ENCODE measurements at regions not wholly inside any gene's neighbourhood (a gene's known extent, or its start where the extent isn't known, plus 50 kb on each side); places are given as distances from the start of the nearest gene placed in this dataset.

- Histone ChIP-seq H3K27me3 (ENCODE audit: insufficient read depth, low read length) (no peaks in the 10 kb centered on the region), H3K4me3 (ENCODE audit: insufficient read depth, low read length) (no peak overlapping the region), H2AFZ (ENCODE audit: low read length) (no peak overlapping the region), H3K9me3 (ENCODE audit: low read depth, low read length) (no peaks in the 10 kb centered on the region), H3K79me2 (ENCODE audit: insufficient read depth, low read length) (no peaks in the 10 kb centered on the region), H3K27ac (ENCODE audit: low read depth, low read length) (no peak overlapping the region), H3K4me2 (ENCODE audit: insufficient read depth, low read length) (no peak overlapping the region), H4K20me1 (ENCODE audit: insufficient read depth, low read length) (no peaks in the 10 kb centered on the region), H3K4me1 (ENCODE audit: insufficient read depth, low read length) (no peaks in the 10 kb centered on the region), H3K36me3 (ENCODE audit: insufficient read depth, low read length) (no peaks in the 10 kb centered on the region)
- TF ChIP-seq, protein P1, sequence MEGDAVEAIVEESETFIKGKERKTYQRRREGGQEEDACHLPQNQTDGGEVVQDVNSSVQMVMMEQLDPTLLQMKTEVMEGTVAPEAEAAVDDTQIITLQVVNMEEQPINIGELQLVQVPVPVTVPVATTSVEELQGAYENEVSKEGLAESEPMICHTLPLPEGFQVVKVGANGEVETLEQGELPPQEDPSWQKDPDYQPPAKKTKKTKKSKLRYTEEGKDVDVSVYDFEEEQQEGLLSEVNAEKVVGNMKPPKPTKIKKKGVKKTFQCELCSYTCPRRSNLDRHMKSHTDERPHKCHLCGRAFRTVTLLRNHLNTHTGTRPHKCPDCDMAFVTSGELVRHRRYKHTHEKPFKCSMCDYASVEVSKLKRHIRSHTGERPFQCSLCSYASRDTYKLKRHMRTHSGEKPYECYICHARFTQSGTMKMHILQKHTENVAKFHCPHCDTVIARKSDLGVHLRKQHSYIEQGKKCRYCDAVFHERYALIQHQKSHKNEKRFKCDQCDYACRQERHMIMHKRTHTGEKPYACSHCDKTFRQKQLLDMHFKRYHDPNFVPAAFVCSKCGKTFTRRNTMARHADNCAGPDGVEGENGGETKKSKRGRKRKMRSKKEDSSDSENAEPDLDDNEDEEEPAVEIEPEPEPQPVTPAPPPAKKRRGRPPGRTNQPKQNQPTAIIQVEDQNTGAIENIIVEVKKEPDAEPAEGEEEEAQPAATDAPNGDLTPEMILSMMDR (IDR thresholded peaks at IDR 0.05; ENCODE audit: extremely low read depth, low read depth, low read length): no peak
- no peak for DNase-seq (ENCODE audit: insufficient read length, low spot score, missing footprints)
Measured at GRCh38 chr15:38921471-38921870, 356.9 kb upstream of the RASGRP1 start.

GRCh38 chr15:38928431-38928830, 363.8 kb upstream of the RASGRP1 start:
- no peaks in the 10 kb centered on the region for H3K27me3 ChIP-seq (ENCODE audit: insufficient read depth, low read length)
- H2AFZ ChIP-seq (ENCODE audit: low read length): no peak overlapping the region
- H3K4me1 ChIP-seq (ENCODE audit: insufficient read depth, low read length): peaks cover 21% of the 10 kb centered on the region
- no peak overlapping the region for H3K4me2 ChIP-seq (ENCODE audit: insufficient read depth, low read length)
- H3K4me3 ChIP-seq (ENCODE audit: insufficient read depth, low read length): no peak overlapping the region
- no peaks in the 10 kb centered on the region for H3K79me2 ChIP-seq (ENCODE audit: insufficient read depth, low read length)
- H3K36me3 ChIP-seq (ENCODE audit: insufficient read depth, low read length): no peaks in the 10 kb centered on the region
- no peaks in the 10 kb centered on the region for H3K9me3 ChIP-seq (ENCODE audit: low read depth, low read length)
- DNase-seq (ENCODE audit: insufficient read length, low spot score, missing footprints): no peak
- H3K27ac ChIP-seq (ENCODE audit: low read depth, low read length): no peak overlapping the region
- H4K20me1 ChIP-seq (ENCODE audit: insufficient read depth, low read length): no peaks in the 10 kb centered on the region
- TF ChIP-seq, protein P1 (IDR thresholded peaks at IDR 0.05; ENCODE audit: extremely low read depth, low read depth, low read length): no peak

DNA sequence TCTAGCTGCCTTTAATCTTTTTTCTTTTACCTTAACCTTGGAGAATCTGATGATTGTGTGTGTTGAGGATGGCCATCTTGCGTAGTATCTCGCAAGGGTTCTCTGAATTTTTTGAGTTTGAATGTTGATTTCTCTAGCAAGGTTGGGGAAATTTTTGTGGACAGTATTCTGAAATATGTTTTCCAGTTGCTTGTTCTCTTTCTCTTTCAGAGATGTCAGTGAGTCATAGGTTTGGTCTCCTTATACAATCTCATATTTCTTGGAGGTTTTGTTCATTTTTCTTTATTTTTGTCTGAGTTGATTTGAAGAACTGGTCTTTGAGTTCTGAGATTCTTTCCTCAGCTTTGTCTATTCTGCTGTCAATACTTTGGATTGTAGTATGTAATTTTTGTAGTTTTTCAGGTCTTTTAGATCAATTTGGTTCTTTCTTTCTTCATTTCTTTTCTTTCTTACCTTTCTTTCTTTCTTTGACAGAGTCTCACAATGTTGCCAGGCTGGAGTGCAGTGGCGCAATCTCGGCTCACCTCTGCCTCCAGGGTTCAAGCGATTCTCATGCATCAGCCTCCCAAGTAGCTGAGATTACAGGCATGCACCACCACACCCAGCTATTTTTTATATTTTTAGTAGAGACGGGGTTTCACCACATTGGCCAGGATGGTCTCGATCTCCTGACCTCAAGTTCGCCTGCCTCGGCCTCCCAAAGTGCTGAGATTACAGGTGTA, 366.4 kb upstream of the RASGRP1 start:
- H3K79me2 ChIP-seq (ENCODE audit: insufficient read depth, low read length): no peaks in the 10 kb centered on the region
- no peak overlapping the region for H3K4me3 ChIP-seq (ENCODE audit: insufficient read depth, low read length)
- TF ChIP-seq, protein P1 (IDR thresholded peaks at IDR 0.05; ENCODE audit: extremely low read depth, low read depth, low read length): no peak
- H3K9me3 ChIP-seq (ENCODE audit: low read depth, low read length): no peaks in the 10 kb centered on the region
- peaks cover 21% of the 10 kb centered on the region for H3K4me1 ChIP-seq (ENCODE audit: insufficient read depth, low read length)
- no peak overlapping the region for H3K27ac ChIP-seq (ENCODE audit: low read depth, low read length)
- peak overlapping the region; percentile 1 for H2AFZ ChIP-seq (ENCODE audit: low read length)
- no peaks in the 10 kb centered on the region for H4K20me1 ChIP-seq (ENCODE audit: insufficient read depth, low read length)
- H3K36me3 ChIP-seq (ENCODE audit: insufficient read depth, low read length): no peaks in the 10 kb centered on the region
- no peaks in the 10 kb centered on the region for H3K27me3 ChIP-seq (ENCODE audit: insufficient read depth, low read length)
- no peak for DNase-seq (ENCODE audit: insufficient read length, low spot score, missing footprints)
- H3K4me2 ChIP-seq (ENCODE audit: insufficient read depth, low read length): peak overlapping the region; percentile 32

- H3K9me3 ChIP-seq (ENCODE audit: low read depth, low read length): no peaks in the 10 kb centered on the region
- no peak overlapping the region for H3K27ac ChIP-seq (ENCODE audit: low read depth, low read length)
- H3K4me3 ChIP-seq (ENCODE audit: insufficient read depth, low read length): no peak overlapping the region
- no peaks in the 10 kb centered on the region for H4K20me1 ChIP-seq (ENCODE audit: insufficient read depth, low read length)
- no peak overlapping the region for H3K4me2 ChIP-seq (ENCODE audit: insufficient read depth, low read length)
- DNase-seq (ENCODE audit: insufficient read length, low spot score, missing footprints): no peak
- H3K79me2 ChIP-seq (ENCODE audit: insufficient read depth, low read length): no peaks in the 10 kb centered on the region
- peaks cover 7% of the 10 kb centered on the region for H3K4me1 ChIP-seq (ENCODE audit: insufficient read depth, low read length)
- no peak overlapping the region for H2AFZ ChIP-seq (ENCODE audit: low read length)
- H3K36me3 ChIP-seq (ENCODE audit: insufficient read depth, low read length): no peaks in the 10 kb centered on the region
- H3K27me3 ChIP-seq (ENCODE audit: insufficient read depth, low read length): no peaks in the 10 kb centered on the region
- TF ChIP-seq, protein P1 (IDR thresholded peaks at IDR 0.05; ENCODE audit: extremely low read depth, low read depth, low read length): no peak
Measured at GRCh38 chr15:38941399-38941953, 376.9 kb upstream of the RASGRP1 start.

Measured in osteoblast (primary cell).